ENCODE measurements at regions not wholly inside any gene's neighbourhood (a gene's known extent, or its start where the extent isn't known, plus 50 kb on each side); places are given as distances from the start of the nearest gene placed in this dataset.
A peak's percentile ranks its signal among the peaks of the same experiment; 100 is the strongest.

DNA sequence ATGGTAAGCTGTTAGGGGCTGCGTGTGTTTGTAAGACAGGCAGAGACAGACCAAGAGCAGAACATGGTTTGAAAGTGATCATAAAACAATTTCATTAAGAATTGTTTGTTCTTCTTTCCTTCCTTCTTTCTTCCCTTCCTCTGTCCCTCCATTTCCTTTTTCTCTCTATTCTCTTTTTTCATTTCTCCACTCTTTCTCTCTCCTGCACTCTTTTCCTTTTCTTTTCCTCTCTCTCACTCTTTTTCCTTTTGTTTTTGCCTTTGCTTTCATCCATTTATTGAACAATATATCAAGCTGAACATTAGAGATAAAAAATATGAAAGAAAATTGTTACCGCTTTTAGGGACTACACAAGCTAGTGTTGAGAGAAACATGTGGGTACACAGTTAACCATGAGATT, 62.2 kb upstream of the GOLIM4 start:
- DNase-seq (ENCODE audit: low spot score, unreplicated experiment) = no peak
- TF ChIP-seq, protein P1, sequence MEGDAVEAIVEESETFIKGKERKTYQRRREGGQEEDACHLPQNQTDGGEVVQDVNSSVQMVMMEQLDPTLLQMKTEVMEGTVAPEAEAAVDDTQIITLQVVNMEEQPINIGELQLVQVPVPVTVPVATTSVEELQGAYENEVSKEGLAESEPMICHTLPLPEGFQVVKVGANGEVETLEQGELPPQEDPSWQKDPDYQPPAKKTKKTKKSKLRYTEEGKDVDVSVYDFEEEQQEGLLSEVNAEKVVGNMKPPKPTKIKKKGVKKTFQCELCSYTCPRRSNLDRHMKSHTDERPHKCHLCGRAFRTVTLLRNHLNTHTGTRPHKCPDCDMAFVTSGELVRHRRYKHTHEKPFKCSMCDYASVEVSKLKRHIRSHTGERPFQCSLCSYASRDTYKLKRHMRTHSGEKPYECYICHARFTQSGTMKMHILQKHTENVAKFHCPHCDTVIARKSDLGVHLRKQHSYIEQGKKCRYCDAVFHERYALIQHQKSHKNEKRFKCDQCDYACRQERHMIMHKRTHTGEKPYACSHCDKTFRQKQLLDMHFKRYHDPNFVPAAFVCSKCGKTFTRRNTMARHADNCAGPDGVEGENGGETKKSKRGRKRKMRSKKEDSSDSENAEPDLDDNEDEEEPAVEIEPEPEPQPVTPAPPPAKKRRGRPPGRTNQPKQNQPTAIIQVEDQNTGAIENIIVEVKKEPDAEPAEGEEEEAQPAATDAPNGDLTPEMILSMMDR (IDR thresholded peaks at IDR 0.05; ENCODE audit: unreplicated experiment) = no peak
- Mint-ChIP-seq H3K27ac (peak overlapping the region; percentile 53), H3K4me3 (ENCODE audit: low read depth) (no peak overlapping the region), H3K9me3 (ENCODE audit: low read depth) (peaks cover 7% of the 10 kb centered on the region), H3K27me3 (peaks cover 17% of the 10 kb centered on the region), H3K4me1 (ENCODE audit: low read depth) (no peaks in the 10 kb centered on the region), H3K36me3 (ENCODE audit: insufficient read depth) (no peaks in the 10 kb centered on the region)

GRCh38 chr3:168157099-168157700, 61.5 kb upstream of the GOLIM4 start:
- Mint-ChIP-seq H3K27ac (no peak overlapping the region), H3K4me1 (ENCODE audit: low read depth) (no peaks in the 10 kb centered on the region), H3K27me3 (peaks cover 17% of the 10 kb centered on the region), H3K4me3 (ENCODE audit: low read depth) (no peak overlapping the region), H3K9me3 (ENCODE audit: low read depth) (peaks cover 9% of the 10 kb centered on the region), H3K36me3 (ENCODE audit: insufficient read depth) (no peaks in the 10 kb centered on the region)
- TF ChIP-seq, protein P1 (IDR thresholded peaks at IDR 0.05; ENCODE audit: unreplicated experiment) = no peak
- no peak for DNase-seq (ENCODE audit: low spot score, unreplicated experiment)

DNA sequence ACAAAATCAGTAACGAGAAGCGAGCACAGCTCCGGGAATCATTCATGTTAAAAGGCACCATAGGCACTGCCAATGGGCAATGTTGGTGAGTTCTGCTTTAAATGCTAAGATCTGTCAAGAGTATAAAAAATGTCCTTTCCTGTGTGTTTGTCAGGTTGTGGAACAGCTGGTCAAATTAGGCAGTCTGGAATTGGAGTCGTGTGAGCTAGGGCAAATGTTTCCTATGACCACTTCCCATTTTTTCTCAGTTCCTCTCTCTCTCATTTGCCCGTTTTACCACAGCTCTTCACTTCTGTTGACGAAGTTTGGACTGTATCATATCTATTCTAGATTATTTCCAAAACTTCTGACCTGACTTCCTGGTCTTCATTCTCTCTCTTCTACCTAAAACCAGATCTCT, 60.8 kb upstream of the GOLIM4 start:
- H3K27ac Mint-ChIP-seq = no peak overlapping the region
- H3K9me3 Mint-ChIP-seq (ENCODE audit: low read depth) = peaks cover 16% of the 10 kb centered on the region
- H3K27me3 Mint-ChIP-seq = peaks cover 17% of the 10 kb centered on the region
- TF ChIP-seq, protein P1 (IDR thresholded peaks at IDR 0.05; ENCODE audit: unreplicated experiment) = no peak
- H3K4me3 Mint-ChIP-seq (ENCODE audit: low read depth) = no peak overlapping the region
- DNase-seq (ENCODE audit: low spot score, unreplicated experiment) = no peak
- H3K4me1 Mint-ChIP-seq (ENCODE audit: low read depth) = no peaks in the 10 kb centered on the region
- H3K36me3 Mint-ChIP-seq (ENCODE audit: insufficient read depth) = no peaks in the 10 kb centered on the region

- Mint-ChIP-seq H3K9me3 (ENCODE audit: low read depth) (peaks cover 19% of the 10 kb centered on the region), H3K36me3 (ENCODE audit: insufficient read depth) (no peaks in the 10 kb centered on the region), H3K4me1 (ENCODE audit: low read depth) (no peaks in the 10 kb centered on the region), H3K27me3 (peaks cover 17% of the 10 kb centered on the region), H3K4me3 (ENCODE audit: low read depth) (no peak overlapping the region), H3K27ac (no peak overlapping the region)
- DNase-seq (ENCODE audit: low spot score, unreplicated experiment) = no peak
- TF ChIP-seq, protein P1 (IDR thresholded peaks at IDR 0.05; ENCODE audit: unreplicated experiment) = no peak
These were observed 59.6 kb upstream of the GOLIM4 start for GRCh38 chr3:168155303-168155702.

- no peaks in the 10 kb centered on the region for H3K4me1 Mint-ChIP-seq (ENCODE audit: low read depth)
- no peak for DNase-seq (ENCODE audit: low spot score, unreplicated experiment)
These were observed 58.4 kb upstream of the GOLIM4 start for GRCh38 chr3:168154089-168154488.

More at GRCh38 chr3:168154089-168154488, 58.4 kb upstream of the GOLIM4 start:
- H3K4me3 Mint-ChIP-seq (ENCODE audit: low read depth) = no peak overlapping the region
- TF ChIP-seq, protein P1 (IDR thresholded peaks at IDR 0.05; ENCODE audit: unreplicated experiment) = no peak
- no peaks in the 10 kb centered on the region for H3K36me3 Mint-ChIP-seq (ENCODE audit: insufficient read depth)
- no peak overlapping the region for H3K27ac Mint-ChIP-seq
- peaks cover 9% of the 10 kb centered on the region for H3K27me3 Mint-ChIP-seq
- peaks cover 19% of the 10 kb centered on the region for H3K9me3 Mint-ChIP-seq (ENCODE audit: low read depth)

Measured in progenitor cell of endocrine pancreas (in vitro differentiated cells).